OCI-LY7 (cell line): ENCODE measurements at regions not wholly inside any gene's neighbourhood (a gene's known extent, or its start where the extent isn't known, plus 50 kb on each side); places are given as distances from the start of the nearest gene placed in this dataset.

ENCODE experiments used
- EZH2phosphoT487 ChIP-seq: fragments of 200-600 bp; sonication (generic); IDR thresholded peaks from 2 replicates; pipeline ENCODE4 v1.6.1; 2018; ENCODE audit warnings: low read depth, borderline replicate concordance, mild to moderate bottlenecking, mixed run types, antibody characterized with exemption, low read length, moderate library complexity, mixed read lengths
- TF ChIP-seq, protein P1 (sequence below): fragments of 200-600 bp; sonication (generic); conservative IDR thresholded peaks from 2 replicates; pipeline ENCODE4 v1.5.1; 2014; ENCODE audit warnings: mild to moderate bottlenecking, antibody characterized with exemption, low read length, moderate library complexity, mixed read lengths

DNA sequence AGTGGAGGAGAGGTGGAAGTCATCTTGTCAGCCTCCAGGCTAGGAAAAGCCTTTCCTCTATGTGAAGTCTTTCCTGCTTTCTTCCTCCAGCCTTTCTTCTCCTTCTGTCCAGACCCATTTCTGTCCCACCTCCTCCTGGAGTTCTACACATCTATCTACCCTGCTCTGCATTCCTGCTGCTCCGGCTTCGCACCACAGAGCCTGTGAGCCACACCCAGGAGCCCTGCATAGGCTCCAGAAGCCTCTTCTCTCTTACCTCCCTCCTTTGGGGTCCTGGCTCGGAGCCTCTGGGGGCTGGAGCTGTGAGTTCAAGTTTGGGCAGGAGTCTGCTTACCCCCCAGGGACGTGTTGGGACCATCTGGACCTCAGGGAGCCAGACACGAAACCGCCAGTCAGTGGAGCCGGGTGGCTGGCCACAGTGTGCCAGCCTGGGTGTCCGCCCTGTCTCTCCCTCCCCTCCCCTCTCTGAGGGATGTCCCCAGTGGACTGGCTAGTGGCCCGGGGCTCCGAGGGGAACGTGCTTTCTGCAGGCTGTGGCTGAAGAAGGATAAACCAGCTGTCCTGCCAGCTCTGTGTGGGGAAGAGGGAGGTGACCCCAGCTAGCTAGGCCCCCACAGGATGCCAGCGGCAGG, 99.2 kb downstream of the VEGFA start:
- TF ChIP-seq, protein P1, sequence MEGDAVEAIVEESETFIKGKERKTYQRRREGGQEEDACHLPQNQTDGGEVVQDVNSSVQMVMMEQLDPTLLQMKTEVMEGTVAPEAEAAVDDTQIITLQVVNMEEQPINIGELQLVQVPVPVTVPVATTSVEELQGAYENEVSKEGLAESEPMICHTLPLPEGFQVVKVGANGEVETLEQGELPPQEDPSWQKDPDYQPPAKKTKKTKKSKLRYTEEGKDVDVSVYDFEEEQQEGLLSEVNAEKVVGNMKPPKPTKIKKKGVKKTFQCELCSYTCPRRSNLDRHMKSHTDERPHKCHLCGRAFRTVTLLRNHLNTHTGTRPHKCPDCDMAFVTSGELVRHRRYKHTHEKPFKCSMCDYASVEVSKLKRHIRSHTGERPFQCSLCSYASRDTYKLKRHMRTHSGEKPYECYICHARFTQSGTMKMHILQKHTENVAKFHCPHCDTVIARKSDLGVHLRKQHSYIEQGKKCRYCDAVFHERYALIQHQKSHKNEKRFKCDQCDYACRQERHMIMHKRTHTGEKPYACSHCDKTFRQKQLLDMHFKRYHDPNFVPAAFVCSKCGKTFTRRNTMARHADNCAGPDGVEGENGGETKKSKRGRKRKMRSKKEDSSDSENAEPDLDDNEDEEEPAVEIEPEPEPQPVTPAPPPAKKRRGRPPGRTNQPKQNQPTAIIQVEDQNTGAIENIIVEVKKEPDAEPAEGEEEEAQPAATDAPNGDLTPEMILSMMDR = no peak
- no peak for TF ChIP-seq EZH2phosphoT487
